Smooth muscle cell (in vitro differentiated cells): ENCODE measurements at regions not wholly inside any gene's neighbourhood (a gene's known extent, or its start where the extent isn't known, plus 50 kb on each side); places are given as distances from the start of the nearest gene placed in this dataset.

Experiments
- DNase-seq: peaks from one replicate; lab custom pipeline; 2025; ENCODE audit not compliant: unreplicated experiment; lab: John Stamatoyannopoulos, UW
- H2AFZ ChIP-seq: fragments of 200-600 bp; sonication (generic); 2 replicates; pipeline ENCODE4 v1.6.0; 2016; ENCODE audit warnings: antibody characterized with exemption, low read depth, mild to moderate bottlenecking
- H3F3A ChIP-seq: fragments of 200-600 bp; sonication (generic); 2 replicates; pipeline ENCODE4 v1.6.0; 2017; ENCODE audit warnings: antibody characterized with exemption, low read depth
- H3K27ac ChIP-seq: fragments of 200-600 bp; sonication (generic); 2 replicates; pipeline ENCODE4 v1.5.1; 2016; ENCODE audit warnings: low read depth, mild to moderate bottlenecking
- H3K27me3 ChIP-seq: fragments of 200-600 bp; sonication (generic); 2 replicates; pipeline ENCODE4 v1.6.1; 2016; ENCODE audit warnings: low read depth, mild to moderate bottlenecking
- H3K36me3 ChIP-seq: fragments of 200-600 bp; sonication (generic); 2 replicates; pipeline ENCODE4 v1.5.1; 2016; ENCODE audit warnings: low read depth
- H3K4me1 ChIP-seq: fragments of 200-600 bp; sonication (generic); 2 replicates; pipeline ENCODE4 v1.5.1; 2016; ENCODE audit warnings: low read depth
- H3K4me2 ChIP-seq: fragments of 200-600 bp; sonication (generic); 2 replicates; pipeline ENCODE4 v1.6.0; 2016; ENCODE audit warnings: mild to moderate bottlenecking
- H3K4me3 ChIP-seq: fragments of 200-600 bp; sonication (generic); 2 replicates; pipeline ENCODE4 v1.5.1; 2016; ENCODE audit warnings: mild to moderate bottlenecking
- H3K79me2 ChIP-seq: fragments of 200-600 bp; sonication (generic); 2 replicates; pipeline ENCODE4 v1.6.0; 2016; ENCODE audit warnings: low read depth, mild to moderate bottlenecking
- H3K9ac ChIP-seq: fragments of 200-600 bp; sonication (generic); 2 replicates; pipeline ENCODE4 v1.6.0; 2016; ENCODE audit warnings: low read depth
- H3K9me3 ChIP-seq: fragments of 200-600 bp; sonication (generic); replicated peaks from 2 replicates; pipeline ENCODE4 v1.5.1; 2016; ENCODE audit warnings: low read depth
- H4K20me1 ChIP-seq: fragments of 200-600 bp; sonication (generic); 2 replicates; pipeline ENCODE4 v1.6.0; 2016; ENCODE audit warnings: low read depth
- WGBS: methylation state at CpG from one replicate; pipeline ENCODE4 v1.1.7; 2016; ENCODE audit warnings: low lambda C conversion rate; 5-methylcytosine and 5-hydroxymethylcytosine counted together
- TF ChIP-seq, protein P1 (sequence below): fragments of 200-600 bp; sonication (generic); IDR thresholded peaks from 2 replicates; pipeline ENCODE4 v1.5.1; 2017; ENCODE audit warnings: borderline replicate concordance, mild to moderate bottlenecking, antibody characterized with exemption; ENCODE audit not compliant: insufficient read depth, poor library complexity, severe bottlenecking

- H3K9me3 ChIP-seq = no peaks in the 10 kb centered on the region
- no peak overlapping the region for H3K27ac ChIP-seq
- 100% methylated on average over 1 of the region's 1 CpG for WGBS
These were observed 87.1 kb upstream of the AHR start for GRCh38 chr7:17211307-17211836.

GRCh38 chr7:17212188-17212587 is 86.3 kb upstream of the AHR start:
- Histone ChIP-seq H3K4me2 (no peak overlapping the region), H3K4me1 (no peaks in the 10 kb centered on the region), H3K36me3 (no peaks in the 10 kb centered on the region), H3K9ac (no peak overlapping the region), H3K4me3 (no peak overlapping the region), H3K9me3 (no peaks in the 10 kb centered on the region), H4K20me1 (no peaks in the 10 kb centered on the region), H2AFZ (peak overlapping the region; percentile 80), H3K27ac (no peak overlapping the region), H3K79me2 (no peaks in the 10 kb centered on the region), H3K27me3 (no peaks in the 10 kb centered on the region), H3F3A (no peaks in the 10 kb centered on the region)
- DNase-seq = no peak
- TF ChIP-seq, protein P1, sequence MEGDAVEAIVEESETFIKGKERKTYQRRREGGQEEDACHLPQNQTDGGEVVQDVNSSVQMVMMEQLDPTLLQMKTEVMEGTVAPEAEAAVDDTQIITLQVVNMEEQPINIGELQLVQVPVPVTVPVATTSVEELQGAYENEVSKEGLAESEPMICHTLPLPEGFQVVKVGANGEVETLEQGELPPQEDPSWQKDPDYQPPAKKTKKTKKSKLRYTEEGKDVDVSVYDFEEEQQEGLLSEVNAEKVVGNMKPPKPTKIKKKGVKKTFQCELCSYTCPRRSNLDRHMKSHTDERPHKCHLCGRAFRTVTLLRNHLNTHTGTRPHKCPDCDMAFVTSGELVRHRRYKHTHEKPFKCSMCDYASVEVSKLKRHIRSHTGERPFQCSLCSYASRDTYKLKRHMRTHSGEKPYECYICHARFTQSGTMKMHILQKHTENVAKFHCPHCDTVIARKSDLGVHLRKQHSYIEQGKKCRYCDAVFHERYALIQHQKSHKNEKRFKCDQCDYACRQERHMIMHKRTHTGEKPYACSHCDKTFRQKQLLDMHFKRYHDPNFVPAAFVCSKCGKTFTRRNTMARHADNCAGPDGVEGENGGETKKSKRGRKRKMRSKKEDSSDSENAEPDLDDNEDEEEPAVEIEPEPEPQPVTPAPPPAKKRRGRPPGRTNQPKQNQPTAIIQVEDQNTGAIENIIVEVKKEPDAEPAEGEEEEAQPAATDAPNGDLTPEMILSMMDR = no peak

More at GRCh38 chr7:17211307-17211836, 87.1 kb upstream of the AHR start:
- H3K4me1 ChIP-seq = no peaks in the 10 kb centered on the region
- no peak overlapping the region for H3K9ac ChIP-seq
- H3K79me2 ChIP-seq = no peaks in the 10 kb centered on the region
- no peaks in the 10 kb centered on the region for H3K27me3 ChIP-seq
- H3K36me3 ChIP-seq = no peaks in the 10 kb centered on the region
- H4K20me1 ChIP-seq = no peaks in the 10 kb centered on the region
- no peak overlapping the region for H3K4me2 ChIP-seq
- no peak overlapping the region for H3K4me3 ChIP-seq
- DNase-seq = no peak
- no peak overlapping the region for H2AFZ ChIP-seq
- TF ChIP-seq, protein P1 = no peak
- no peaks in the 10 kb centered on the region for H3F3A ChIP-seq

DNA sequence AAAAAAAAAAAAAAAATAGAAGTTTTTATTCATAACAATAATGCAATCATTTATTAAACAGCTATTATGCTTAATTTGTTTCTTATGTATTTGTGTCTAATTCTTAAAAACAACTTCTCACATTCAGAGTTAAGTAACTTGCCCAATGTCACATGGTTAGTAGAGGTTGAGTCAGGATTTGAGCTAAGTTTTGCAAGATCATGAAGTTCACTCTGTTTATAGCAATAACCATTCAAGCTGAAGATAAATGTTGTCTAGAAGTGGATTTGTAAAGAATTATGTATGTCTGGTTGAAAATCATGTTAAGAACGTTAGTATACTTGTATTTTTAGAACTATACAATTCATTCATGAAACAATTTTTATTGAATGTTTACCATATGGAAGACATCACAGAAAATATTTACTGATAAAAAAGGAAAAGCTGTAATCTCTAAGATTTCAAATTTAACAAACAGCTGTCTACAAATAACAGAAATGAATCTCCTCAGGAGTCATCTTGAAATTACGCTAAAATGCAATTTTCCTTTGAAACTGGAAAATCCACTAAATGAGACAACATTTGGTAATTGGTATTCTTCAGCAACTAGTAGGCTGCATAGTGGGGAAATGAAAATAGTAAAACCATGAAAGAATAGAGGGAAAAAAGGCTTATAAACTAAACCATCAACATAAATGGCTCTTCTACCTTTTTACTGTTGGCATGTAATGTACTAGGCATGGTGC is 70.5 kb upstream of the AHR start:
- WGBS = 39% methylated on average over 2 of the region's 2 CpGs
- no peaks in the 10 kb centered on the region for H3K36me3 ChIP-seq
- H3K79me2 ChIP-seq = no peaks in the 10 kb centered on the region
- no peak for DNase-seq
- H2AFZ ChIP-seq = peak overlapping the region; percentile 26
- no peaks in the 10 kb centered on the region for H4K20me1 ChIP-seq
- peaks cover 10% of the 10 kb centered on the region for H3F3A ChIP-seq
- H3K4me1 ChIP-seq = no peaks in the 10 kb centered on the region
- H3K27ac ChIP-seq = peak overlapping the region; percentile 52
- H3K9me3 ChIP-seq = no peaks in the 10 kb centered on the region
- no peaks in the 10 kb centered on the region for H3K27me3 ChIP-seq
- peak overlapping the region; percentile 47 for H3K4me2 ChIP-seq
- TF ChIP-seq, protein P1 = no peak
- H3K9ac ChIP-seq = peak overlapping the region; percentile 29
- no peak overlapping the region for H3K4me3 ChIP-seq

GRCh38 chr7:17229228-17229627 is 69.2 kb upstream of the AHR start:
- Histone ChIP-seq H3K27ac (no peak overlapping the region), H3K9me3 (no peaks in the 10 kb centered on the region), H3K36me3 (no peaks in the 10 kb centered on the region), H3F3A (peaks cover 14% of the 10 kb centered on the region), H3K27me3 (no peaks in the 10 kb centered on the region), H3K79me2 (no peaks in the 10 kb centered on the region), H4K20me1 (no peaks in the 10 kb centered on the region), H3K4me3 (no peak overlapping the region), H2AFZ (no peak overlapping the region), H3K4me1 (peaks cover 6% of the 10 kb centered on the region), H3K4me2 (no peak overlapping the region), H3K9ac (no peak overlapping the region)
- WGBS = 94% methylated on average over 2 of the region's 2 CpGs
- TF ChIP-seq, protein P1 = no peak
- DNase-seq = no peak
